Left colon (tissue), 2 donors: ENCODE measurements at regions not wholly inside any gene's neighbourhood (a gene's known extent, or its start where the extent isn't known, plus 50 kb on each side); places are given as distances from the start of the nearest gene placed in this dataset.
"Not testable (repeated sequence)": the region's sequence is repeated elsewhere in the genome, so short reads cannot be mapped to it uniquely, and the experiment has no call there.

ENCODE experiments used
- ATAC-seq: fragments of 200-7000 bp; cut with Tn5 transposase; one replicate; pipeline ENCODE4 v1.9.1; 2020; ENCODE audit warnings: mild to moderate bottlenecking, moderate library complexity
- DNase-seq, 2 donors: peaks; one replicate each; pipeline ENCODE4 v3.0.0-alpha.2; 2020
- intact Hi-C, 2 donors: fragments of 100-400 bp; cut with DNase I in 1 of 2; cut with micrococcal nuclease in 1 of 2; formaldehyde crosslinking; loops; one replicate each; pipeline versions ENCODE4 v1.11.2 to v1.14.0; 2022; cut with DNase I, micrococcal nuclease
- donor health status: DM: no; HTN: no; CAD: no.
- donor health status: DM: yes; HTN: yes; CAD: no.

GRCh38 chr13:22801402-22802003, 379.3 kb upstream of the SGCG start:
- intact Hi-C loops, result loop anchor here in 1 of 2 donors (5.0 kb wide), 1 partner anchor 216 kb away; no protein-coding TSS in a partner anchor
- DNase-seq (no peak), ATAC-seq (no peak)

GRCh38 chr13:22812793-22813192, 368.0 kb upstream of the SGCG start:
- DNase-seq (peak in 1 of 2 donors; percentile 12), ATAC-seq (peak; percentile 76)
- intact Hi-C loops, result no loop called here

GRCh38 chr13:22813531-22814377, 367.0 kb upstream of the SGCG start:
- not testable (repeated sequence) for ATAC-seq

GRCh38 chr13:22814433-22814832, 366.3 kb upstream of the SGCG start:
- ATAC-seq, DNase-seq, intact Hi-C loops: not testable (repeated sequence)

More at GRCh38 chr13:22813531-22814377, 367.0 kb upstream of the SGCG start:
- DNase-seq, intact Hi-C loops: not testable (repeated sequence)

- intact Hi-C loops, result no loop called here
- no peak for DNase-seq
- ATAC-seq, result no peak
Observed at GRCh38 chr13:22821589-22821988, 359.2 kb upstream of the SGCG start.

GRCh38 chr13:22825186-22825585, 355.6 kb upstream of the SGCG start:
- intact Hi-C loops, result no loop called here
- ATAC-seq, result no peak
- no peak for DNase-seq

- intact Hi-C loops, result no loop called here
- DNase-seq (no peak), ATAC-seq (no peak)
Observed at GRCh38 chr13:22828081-22828480, 352.7 kb upstream of the SGCG start.

- intact Hi-C loops, result no loop called here
- DNase-seq, result no peak
- ATAC-seq, result no peak
Observed at GRCh38 chr13:22836475-22836874, 344.3 kb upstream of the SGCG start.

- intact Hi-C loops, result no loop called here
- ATAC-seq (no peak), DNase-seq (no peak)
Observed at GRCh38 chr13:22837980-22838647, 342.7 kb upstream of the SGCG start.

- intact Hi-C loops, result no loop called here
- DNase-seq (no peak), ATAC-seq (no peak)
Observed at GRCh38 chr13:22839603-22840530, 340.9 kb upstream of the SGCG start.

- DNase-seq (no peak), ATAC-seq (no peak)
- intact Hi-C loops, result no loop called here
Observed at GRCh38 chr13:22846551-22846950, 334.2 kb upstream of the SGCG start.

- DNase-seq, result peak; percentile 28 to 38
- intact Hi-C loops, result no loop called here
- peak; percentile 96 for ATAC-seq
Observed at GRCh38 chr13:22848539-22849052, 332.2 kb upstream of the SGCG start.

GRCh38 chr13:22855926-22856325, 324.9 kb upstream of the SGCG start:
- ATAC-seq (no peak), DNase-seq (no peak)
- intact Hi-C loops, result no loop called here

GRCh38 chr13:22858980-22859379, 321.8 kb upstream of the SGCG start:
- ATAC-seq, intact Hi-C loops, DNase-seq: not testable (repeated sequence)

- DNase-seq, ATAC-seq, intact Hi-C loops: not testable (repeated sequence)
Observed at GRCh38 chr13:22859411-22859810, 321.4 kb upstream of the SGCG start.

GRCh38 chr13:22861958-22862466, 318.8 kb upstream of the SGCG start:
- no peak for DNase-seq
- intact Hi-C loops, result no loop called here
- ATAC-seq, result no peak

GRCh38 chr13:22862478-22862877, 318.3 kb upstream of the SGCG start:
- ATAC-seq (no peak), DNase-seq (no peak)
- intact Hi-C loops, result no loop called here

- no peak for ATAC-seq
- intact Hi-C loops, result no loop called here
- DNase-seq, result no peak
Observed at GRCh38 chr13:22866221-22866620, 314.6 kb upstream of the SGCG start.
